Panc1 (cell line): ENCODE measurements at regions not wholly inside any gene's neighbourhood (a gene's known extent, or its start where the extent isn't known, plus 50 kb on each side); places are given as distances from the start of the nearest gene placed in this dataset.

Experiments used
- ATAC-seq: fragments of 200-7000 bp; cut with Tn5 transposase; 2 replicates; pipeline ENCODE4 v1.9.1; 2020; ENCODE audit warnings: mild to moderate bottlenecking, moderate library complexity
- BruUV-seq: library from RNA; stranded (reverse); fragments of 400-500 nt; replicated peaks from 2 replicates; lab custom pipeline; 2021; lab: Mats Ljungman, UMichigan
- CTCF ChIA-PET: fragments of 300-600 bp; sonication (Branson Sonifier 250); formaldehyde crosslinking; loops from one replicate; lab custom pipeline; 2022; ENCODE audit warnings: antibody characterized with exemption; lab: Charles Lee
- POLR2A ChIA-PET: fragments of 300-600 bp; sonication (Branson Sonifier 250); formaldehyde crosslinking; loops from one replicate; lab custom pipeline; 2022; ENCODE audit warnings: antibody characterized with exemption; lab: Charles Lee
- DNase-seq: peaks from one replicate; pipeline ENCODE4 v3.0.0-alpha.2; 2010; ENCODE audit warnings: low read depth, low spot score
- H3K27ac ChIP-seq: 2 replicates; pipeline ENCODE4 v1.5.1; 2011; ENCODE audit warnings: mild to moderate bottlenecking, low read length, inconsistent platforms
- H3K27me3 ChIP-seq: fragments of 200-500 bp; sonication (Bioruptor generic); 2 replicates; pipeline ENCODE4 v1.6.0; 2014; ENCODE audit warnings: low read length, inconsistent platforms; ENCODE audit not compliant: control insufficient read depth, insufficient read depth
- H3K36me3 ChIP-seq: fragments of 200-500 bp; sonication (Bioruptor generic); 2 replicates; pipeline ENCODE4 v1.5.1; 2014; ENCODE audit warnings: inconsistent platforms, mild to moderate bottlenecking, low read length, moderate library complexity; ENCODE audit not compliant: control insufficient read depth, insufficient read depth
- H3K4me1 ChIP-seq: 2 replicates; pipeline ENCODE4 v1.5.1; 2011; ENCODE audit warnings: inconsistent platforms, mild to moderate bottlenecking, low read length, moderate library complexity; ENCODE audit not compliant: control insufficient read depth, insufficient read depth
- H3K4me3 ChIP-seq, 2 experiments: 2 replicates each; pipeline ENCODE4 v1.5.1; 2011 to 2012; ENCODE audit warnings: low read depth in 2 of 2, low read length in 2 of 2, mild to moderate bottlenecking in 2 of 2, inconsistent platforms in 1 of 2, moderate library complexity in 1 of 2
- H3K9me3 ChIP-seq: fragments of 200-500 bp; sonication (Bioruptor generic); 2 replicates; pipeline ENCODE4 v1.5.1; 2014; ENCODE audit warnings: low read depth, mild to moderate bottlenecking, inconsistent platforms, low read length, moderate library complexity; ENCODE audit not compliant: control insufficient read depth, insufficient read depth
- CTCF ChIP-seq: fragments of 450-650 bp; IDR thresholded peaks from 2 replicates; pipeline ENCODE4 v1.5.1; 2017; ENCODE audit warnings: mild to moderate bottlenecking
- POLR2AphosphoS5 ChIP-seq: IDR thresholded peaks from 2 replicates; pipeline ENCODE4 v1.6.1; 2012; ENCODE audit warnings: mild to moderate bottlenecking, low read depth, low read length, moderate library complexity
- REST ChIP-seq, 2 experiments: IDR thresholded peaks; 2 replicates each; pipeline ENCODE4 v1.6.1; 2011 to 2012; ENCODE audit warnings: low read depth in 2 of 2, control low read depth in 1 of 2, low read length in 1 of 2, mild to moderate bottlenecking in 1 of 2, moderate library complexity in 1 of 2; ENCODE audit not compliant: insufficient read depth in 1 of 2
- SIN3A ChIP-seq: IDR thresholded peaks from 2 replicates; pipeline ENCODE4 v1.6.1; 2012; ENCODE audit warnings: low read depth, mild to moderate bottlenecking, low read length, moderate library complexity, borderline replicate concordance; ENCODE audit not compliant: insufficient read depth
- TCF7L2 ChIP-seq: IDR thresholded peaks from 2 replicates; pipeline ENCODE4 v1.6.1; 2011; ENCODE audit warnings: mild to moderate bottlenecking, low read depth, low read length, inconsistent platforms
- in situ Hi-C: cut with HindIII; loops from 2 replicates; pipeline ENCODE4 v1.10.0; 2016; ENCODE audit warnings: low sequenced_read_pairs, low pct_unique_long_range_greater_than_20kb
- intact Hi-C: fragments of 100-400 bp; cut with micrococcal nuclease; formaldehyde crosslinking; loops from one replicate; pipeline ENCODE4 v1.10.0; 2022; ENCODE audit not compliant: unreplicated experiment

GRCh38 chr14:65901595-65901994, 489.1 kb downstream of the FUT8 start:
- no peaks in the 10 kb centered on the region for H3K36me3 ChIP-seq
- CTCF ChIA-PET, result no interaction called here
- DNase-seq (no peak), ATAC-seq (no peak)
- H3K9me3 ChIP-seq, result no peaks in the 10 kb centered on the region
- H3K27me3 ChIP-seq, result no peaks in the 10 kb centered on the region
- BruUV-seq, result no TSS peak
- intact Hi-C loops, result no loop called here
- H3K27ac ChIP-seq, result no peak overlapping the region
- H3K4me1 ChIP-seq, result no peaks in the 10 kb centered on the region
- in situ Hi-C loops, result no loop called here
- TF ChIP-seq POLR2AphosphoS5 (no peak), REST (IDR thresholded peaks at IDR 0.05; ENCODE audit: insufficient read depth in 1 of 2, low read depth in 2 of 2, low read length in 1 of 2) (no peak), TCF7L2 (no peak), SIN3A (no peak), CTCF (no peak)
- no peak overlapping the region for H3K4me3 ChIP-seq
- POLR2A ChIA-PET, result no interaction called here

GRCh38 chr14:65904988-65905387, 492.5 kb downstream of the FUT8 start:
- ChIA-PET CTCF (no interaction called here), POLR2A (no interaction called here)
- in situ Hi-C loops (no loop called here), intact Hi-C loops (no loop called here)
- ATAC-seq (no peak), DNase-seq (no peak)
- Histone ChIP-seq H3K4me3 (no peak overlapping the region), H3K9me3 (no peaks in the 10 kb centered on the region), H3K4me1 (no peaks in the 10 kb centered on the region), H3K27me3 (no peaks in the 10 kb centered on the region), H3K36me3 (no peaks in the 10 kb centered on the region), H3K27ac (no peak overlapping the region)
- no peak for TF ChIP-seq SIN3A
- no peak for TF ChIP-seq CTCF
- no peak for TF ChIP-seq REST (IDR thresholded peaks at IDR 0.05; ENCODE audit: insufficient read depth in 1 of 2, low read depth in 2 of 2, low read length in 1 of 2)
- TF ChIP-seq TCF7L2, result no peak
- no peak for TF ChIP-seq POLR2AphosphoS5
- no TSS peak for BruUV-seq
